IMR-90 (cell line): ENCODE measurements at regions not wholly inside any gene's neighbourhood (a gene's known extent, or its start where the extent isn't known, plus 50 kb on each side); places are given as distances from the start of the nearest gene placed in this dataset.

Experiments used
- BHLHE40 ChIP-seq: fragments of 150-350 bp; IDR thresholded peaks from 2 replicates; pipeline ENCODE4 v1.6.1; 2016; ENCODE audit warnings: mild to moderate bottlenecking, low read depth, low read length
- CHD1 ChIP-seq: IDR thresholded peaks from 2 replicates; pipeline ENCODE4 v1.6.1; 2012; ENCODE audit warnings: low read depth, low read length, improper control_type of control experiment
- NFE2L2 ChIP-seq: fragments of 150-350 bp; IDR thresholded peaks from 2 replicates; pipeline ENCODE4 v1.6.1; 2016; ENCODE audit warnings: low read depth, mild to moderate bottlenecking, low read length
- POLR2A ChIP-seq: IDR thresholded peaks from 2 replicates; pipeline ENCODE4 v1.6.1; 2012; ENCODE audit warnings: mild to moderate bottlenecking, low read depth, low read length
- RAD21 ChIP-seq: IDR thresholded peaks from 2 replicates; pipeline ENCODE4 v1.6.1; 2012; ENCODE audit warnings: low read length, improper control_type of control experiment
- SMC3 ChIP-seq: fragments of 150-350 bp; IDR thresholded peaks from 2 replicates; pipeline ENCODE4 v1.6.1; 2016; ENCODE audit warnings: low read depth, mild to moderate bottlenecking, antibody characterized with exemption, low read length, moderate library complexity
- TF ChIP-seq, protein P1 (sequence below): conservative IDR thresholded peaks from 2 replicates; pipeline ENCODE4 v1.5.1; 2012; ENCODE audit warnings: mild to moderate bottlenecking, low read depth, low read length, improper control_type of control experiment

DNA sequence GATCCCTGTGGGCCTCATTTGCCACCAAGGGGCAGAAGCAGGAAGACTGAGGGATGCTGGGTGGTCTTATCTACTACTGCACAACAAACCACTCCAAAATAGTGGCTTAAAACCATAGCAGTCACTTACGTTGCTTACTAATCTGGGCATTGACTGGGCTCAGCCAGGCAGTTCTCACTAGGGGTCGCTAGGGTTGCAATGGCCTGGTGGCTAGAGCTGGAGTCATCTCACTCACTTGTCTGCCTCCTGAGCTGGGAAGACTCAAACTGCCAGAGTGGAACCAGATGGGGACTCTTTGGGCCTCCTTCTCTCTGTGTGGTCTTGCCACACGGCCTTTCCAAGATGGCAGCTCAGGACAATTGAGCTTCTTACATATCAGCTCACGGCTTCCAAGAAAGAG is 216.3 kb upstream of the BCOR start:
- TF ChIP-seq RAD21 = no peak
- TF ChIP-seq, protein P1, sequence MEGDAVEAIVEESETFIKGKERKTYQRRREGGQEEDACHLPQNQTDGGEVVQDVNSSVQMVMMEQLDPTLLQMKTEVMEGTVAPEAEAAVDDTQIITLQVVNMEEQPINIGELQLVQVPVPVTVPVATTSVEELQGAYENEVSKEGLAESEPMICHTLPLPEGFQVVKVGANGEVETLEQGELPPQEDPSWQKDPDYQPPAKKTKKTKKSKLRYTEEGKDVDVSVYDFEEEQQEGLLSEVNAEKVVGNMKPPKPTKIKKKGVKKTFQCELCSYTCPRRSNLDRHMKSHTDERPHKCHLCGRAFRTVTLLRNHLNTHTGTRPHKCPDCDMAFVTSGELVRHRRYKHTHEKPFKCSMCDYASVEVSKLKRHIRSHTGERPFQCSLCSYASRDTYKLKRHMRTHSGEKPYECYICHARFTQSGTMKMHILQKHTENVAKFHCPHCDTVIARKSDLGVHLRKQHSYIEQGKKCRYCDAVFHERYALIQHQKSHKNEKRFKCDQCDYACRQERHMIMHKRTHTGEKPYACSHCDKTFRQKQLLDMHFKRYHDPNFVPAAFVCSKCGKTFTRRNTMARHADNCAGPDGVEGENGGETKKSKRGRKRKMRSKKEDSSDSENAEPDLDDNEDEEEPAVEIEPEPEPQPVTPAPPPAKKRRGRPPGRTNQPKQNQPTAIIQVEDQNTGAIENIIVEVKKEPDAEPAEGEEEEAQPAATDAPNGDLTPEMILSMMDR = no peak
- no peak for TF ChIP-seq SMC3
- no peak for TF ChIP-seq BHLHE40
- TF ChIP-seq NFE2L2 = no peak
- TF ChIP-seq POLR2A = no peak
- no peak for TF ChIP-seq CHD1
